ENCODE measurements at regions not wholly inside any gene's neighbourhood (a gene's known extent, or its start where the extent isn't known, plus 50 kb on each side); places are given as distances from the start of the nearest gene placed in this dataset.

GRCh38 chr18:22114526-22115321 lies 54.7 kb upstream of the GATA6 start:
- no peak for DNase-seq

DNA sequence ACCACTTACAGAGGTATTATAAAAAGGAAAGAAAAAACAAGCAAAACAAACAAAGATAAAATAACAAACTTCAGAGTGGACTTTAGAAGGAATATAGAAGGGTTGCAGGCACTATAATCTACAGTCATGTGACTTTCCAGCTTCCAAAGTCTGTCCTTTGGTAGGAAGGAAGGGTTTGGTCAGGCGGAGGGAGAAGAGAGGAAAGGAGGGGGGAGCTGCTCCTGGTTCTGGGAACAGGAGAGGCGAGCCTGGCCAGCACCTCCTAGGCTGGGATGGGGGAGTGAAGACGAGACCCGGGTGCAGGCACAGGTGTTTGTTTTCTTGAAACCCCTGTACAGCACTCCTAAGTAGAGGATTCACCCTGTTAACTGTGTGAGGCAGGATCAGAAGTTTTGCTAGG lies 53.8 kb upstream of the GATA6 start:
- no peak for DNase-seq

Measured in left kidney (tissue), 1 donor.